Glomerular visceral epithelial cell (primary cell): ENCODE measurements at regions not wholly inside any gene's neighbourhood (a gene's known extent, or its start where the extent isn't known, plus 50 kb on each side); places are given as distances from the start of the nearest gene placed in this dataset.
"Not testable (repeated sequence)": the region's sequence is repeated elsewhere in the genome, so short reads cannot be mapped to it uniquely, and the experiment has no call there.

ENCODE experiments used
- DNase-seq: peaks from one replicate; pipeline ENCODE4 v3.0.0-alpha.2; 2016; ENCODE audit errors: extremely low spot score

GRCh38 chr6:73954881-73955280, 258.9 kb downstream of the CD109 start:
- no peak for DNase-seq

GRCh38 chr6:73951183-73951582, 255.2 kb downstream of the CD109 start:
- no peak for DNase-seq

GRCh38 chr6:73943930-73944652, 248.1 kb downstream of the CD109 start:
- no peak for DNase-seq

GRCh38 chr6:73943411-73943810, 247.4 kb downstream of the CD109 start:
- no peak for DNase-seq

- DNase-seq: peak; percentile 56
These were observed 246.7 kb downstream of the CD109 start for GRCh38 chr6:73942592-73943186.

GRCh38 chr6:73941892-73942291, 245.9 kb downstream of the CD109 start:
- no peak for DNase-seq

GRCh38 chr6:73937805-73938204, 241.8 kb downstream of the CD109 start:
- no peak for DNase-seq

- no peak for DNase-seq
These were observed 236.9 kb downstream of the CD109 start for GRCh38 chr6:73932866-73933265.

GRCh38 chr6:73929405-73929804, 233.4 kb downstream of the CD109 start:
- DNase-seq: peak; percentile 49

GRCh38 chr6:73927421-73927820, 231.4 kb downstream of the CD109 start:
- no peak for DNase-seq

- not testable (repeated sequence) for DNase-seq
These were observed 229.7 kb downstream of the CD109 start for GRCh38 chr6:73925703-73926102.

GRCh38 chr6:73923905-73924485, 228.0 kb downstream of the CD109 start:
- DNase-seq: no peak

GRCh38 chr6:73903155-73903554, 207.2 kb downstream of the CD109 start:
- no peak for DNase-seq

- DNase-seq: no peak
These were observed 206.0 kb downstream of the CD109 start for GRCh38 chr6:73901986-73902385.

- no peak for DNase-seq
These were observed 205.3 kb downstream of the CD109 start for GRCh38 chr6:73901311-73901710.

- no peak for DNase-seq
These were observed 202.6 kb downstream of the CD109 start for GRCh38 chr6:73898599-73898998.

GRCh38 chr6:73893696-73894095, 197.7 kb downstream of the CD109 start:
- DNase-seq: no peak

- no peak for DNase-seq
These were observed 192.0 kb downstream of the CD109 start for GRCh38 chr6:73888050-73888449.

- DNase-seq: no peak
These were observed 189.4 kb downstream of the CD109 start for GRCh38 chr6:73885393-73885792.

GRCh38 chr6:73884540-73884939, 188.5 kb downstream of the CD109 start:
- DNase-seq: no peak

GRCh38 chr6:73879501-73880293, 183.7 kb downstream of the CD109 start:
- no peak for DNase-seq

- no peak for DNase-seq
These were observed 182.4 kb downstream of the CD109 start for GRCh38 chr6:73878403-73878802.
